HG03280 (cell line): ENCODE measurements at regions not wholly inside any gene's neighbourhood (a gene's known extent, or its start where the extent isn't known, plus 50 kb on each side); places are given as distances from the start of the nearest gene placed in this dataset.
"Not testable (repeated sequence)": the region's sequence is repeated elsewhere in the genome, so short reads cannot be mapped to it uniquely, and the experiment has no call there.

Experiments
- ATAC-seq: cut with Tn5 transposase; IDR thresholded peaks from one replicate; pipeline ENCODE4 v1.9.1; 2021; ENCODE audit warnings: mild to moderate bottlenecking, moderate library complexity; ENCODE audit not compliant: unreplicated experiment

GRCh38 chr15:20348291-20348899, 193.2 kb downstream of the GOLGA6L6 start:
- ATAC-seq = no peak

GRCh38 chr15:20346082-20346805, 195.4 kb downstream of the GOLGA6L6 start:
- ATAC-seq = no peak

- no peak for ATAC-seq
Observed at GRCh38 chr15:20345401-20345958, 196.1 kb downstream of the GOLGA6L6 start.

GRCh38 chr15:20344601-20345400, 196.8 kb downstream of the GOLGA6L6 start:
- ATAC-seq = no peak

- ATAC-seq = not testable (repeated sequence)
Observed at GRCh38 chr15:20343395-20344211, 198.0 kb downstream of the GOLGA6L6 start.

- not testable (repeated sequence) for ATAC-seq
Observed at GRCh38 chr15:20342601-20343394, 198.8 kb downstream of the GOLGA6L6 start.

GRCh38 chr15:20341901-20342600, 199.5 kb downstream of the GOLGA6L6 start:
- no peak for ATAC-seq

GRCh38 chr15:20340931-20341661, 200.5 kb downstream of the GOLGA6L6 start:
- no peak for ATAC-seq

- ATAC-seq = no peak
Observed at GRCh38 chr15:20340331-20340811, 201.2 kb downstream of the GOLGA6L6 start.

- not testable (repeated sequence) for ATAC-seq
Observed at GRCh38 chr15:20339086-20339791, 202.4 kb downstream of the GOLGA6L6 start.

GRCh38 chr15:20338671-20339070, 202.9 kb downstream of the GOLGA6L6 start:
- not testable (repeated sequence) for ATAC-seq

GRCh38 chr15:20337238-20337637, 204.4 kb downstream of the GOLGA6L6 start:
- ATAC-seq = not testable (repeated sequence)

GRCh38 chr15:20334451-20334850, 207.1 kb downstream of the GOLGA6L6 start:
- ATAC-seq = not testable (repeated sequence)

- ATAC-seq = not testable (repeated sequence)
Observed at GRCh38 chr15:20325751-20326150, 215.8 kb downstream of the GOLGA6L6 start.

GRCh38 chr15:20317132-20317531, 224.5 kb downstream of the GOLGA6L6 start:
- ATAC-seq = not testable (repeated sequence)

- ATAC-seq = not testable (repeated sequence)
Observed at GRCh38 chr15:20311014-20311680, 230.5 kb downstream of the GOLGA6L6 start.

GRCh38 chr15:20310603-20311002, 231.0 kb downstream of the GOLGA6L6 start:
- no peak for ATAC-seq
